GM18909 (cell line): ENCODE measurements at regions not wholly inside any gene's neighbourhood (a gene's known extent, or its start where the extent isn't known, plus 50 kb on each side); places are given as distances from the start of the nearest gene placed in this dataset.

Source experiments
- ATAC-seq: cut with Tn5 transposase; IDR thresholded peaks from one replicate; pipeline ENCODE4 v1.9.1; 2021; ENCODE audit warnings: mild to moderate bottlenecking; ENCODE audit not compliant: unreplicated experiment, poor library complexity

DNA sequence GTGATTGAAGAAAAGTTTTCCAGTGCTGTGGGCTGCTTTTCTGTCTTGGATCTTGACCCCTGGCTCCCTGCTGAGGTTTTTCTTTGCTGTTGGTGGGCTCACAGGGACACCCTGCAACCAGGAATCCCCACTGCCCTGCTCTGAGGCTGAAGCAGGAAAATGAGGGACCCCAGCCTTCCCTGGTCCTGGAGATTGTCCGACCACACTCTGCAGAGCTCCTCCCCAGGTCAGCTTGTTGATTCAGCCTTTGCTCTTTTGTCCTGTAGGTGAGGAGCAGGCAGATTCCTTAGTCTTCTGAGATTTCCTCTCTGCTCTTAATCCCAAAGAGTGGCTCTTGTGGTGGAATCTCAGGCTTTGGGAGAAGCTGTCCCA lies 194.5 kb downstream of the RPLP1 start:
- no peak for ATAC-seq

DNA sequence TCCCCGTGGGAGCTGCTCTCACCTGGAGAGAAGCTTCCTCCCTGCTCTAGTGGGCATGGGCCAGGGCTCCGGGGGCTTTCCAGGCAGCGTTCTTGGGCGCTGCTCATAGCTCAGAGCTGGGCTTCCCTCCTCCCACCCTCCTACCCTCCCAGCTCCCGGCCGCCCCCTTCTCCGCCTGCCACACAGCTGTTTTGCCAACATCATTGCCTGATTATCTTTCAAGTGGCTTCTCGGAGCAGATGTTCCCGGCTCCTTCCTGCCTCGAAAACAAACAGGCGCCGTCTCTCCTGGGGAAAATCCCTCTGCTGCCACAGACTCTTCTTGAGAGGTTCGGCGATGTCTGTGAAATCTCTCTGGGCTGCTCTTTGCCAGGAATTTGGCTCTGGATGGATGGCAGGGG lies 195.6 kb downstream of the RPLP1 start:
- no peak for ATAC-seq

DNA sequence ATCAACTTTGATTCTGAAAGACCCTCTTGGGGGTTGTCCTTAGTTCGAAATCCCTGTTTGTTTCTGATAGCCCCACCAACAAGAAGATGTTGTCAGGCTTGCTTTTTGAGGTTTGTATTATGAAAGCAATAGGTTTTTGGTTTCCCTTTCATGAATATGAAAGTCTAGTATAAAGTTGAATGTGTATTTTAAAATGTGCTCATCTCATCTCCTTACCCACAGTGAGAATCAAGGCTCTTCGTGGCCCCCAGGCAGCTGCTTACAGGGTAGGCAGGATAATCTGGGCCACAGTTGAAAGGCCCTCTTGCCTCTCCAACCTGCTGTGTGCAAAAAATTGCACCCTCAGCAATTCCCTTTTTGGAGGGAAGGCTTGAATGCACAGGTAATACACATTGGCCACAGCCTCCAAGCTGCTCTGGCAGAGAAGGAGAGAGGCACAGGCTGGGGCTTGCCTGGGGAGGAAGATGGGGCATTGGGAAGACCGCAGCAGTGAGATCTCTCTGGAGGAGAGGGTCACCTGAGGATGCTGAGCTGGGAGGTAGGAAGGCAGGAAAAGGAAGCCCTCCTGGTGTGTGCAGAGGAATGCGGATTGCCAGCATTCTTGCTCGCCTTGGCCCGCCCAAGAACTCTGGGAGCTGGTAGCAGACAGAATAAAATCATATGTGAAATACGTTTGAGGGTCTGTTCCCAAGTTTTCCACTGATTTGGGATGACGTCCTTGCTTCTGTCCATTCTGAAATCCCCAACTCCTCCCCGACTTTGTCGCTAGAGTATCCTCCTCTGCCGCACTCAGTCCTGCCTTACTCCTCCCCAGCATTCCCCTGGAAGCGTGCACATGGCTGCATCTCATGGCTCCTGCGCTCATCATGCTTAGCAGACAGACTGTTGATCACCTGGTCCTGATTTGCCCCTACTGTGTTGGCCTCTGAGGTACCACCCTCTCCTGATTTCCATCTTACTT lies 196.4 kb downstream of the RPLP1 start:
- ATAC-seq: no peak

DNA sequence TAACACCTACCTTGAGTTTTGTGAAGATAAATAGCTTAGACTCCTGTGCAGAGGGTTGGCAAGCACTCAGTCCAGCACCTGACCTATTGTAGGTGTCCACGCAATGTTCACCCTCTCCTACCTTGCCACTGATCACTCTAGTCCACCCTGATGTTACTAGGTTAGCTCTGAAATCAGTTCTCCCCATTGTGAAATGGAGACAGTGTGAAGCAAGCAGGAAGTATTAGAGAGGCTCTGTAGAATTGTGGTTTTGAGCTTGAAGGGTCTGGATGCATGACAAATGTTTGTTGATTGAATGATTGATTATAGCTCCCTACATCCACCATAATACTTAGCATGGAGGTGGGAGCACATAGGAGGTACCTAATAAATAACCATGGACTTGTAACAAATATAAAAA lies 199.7 kb downstream of the RPLP1 start:
- ATAC-seq: no peak

DNA sequence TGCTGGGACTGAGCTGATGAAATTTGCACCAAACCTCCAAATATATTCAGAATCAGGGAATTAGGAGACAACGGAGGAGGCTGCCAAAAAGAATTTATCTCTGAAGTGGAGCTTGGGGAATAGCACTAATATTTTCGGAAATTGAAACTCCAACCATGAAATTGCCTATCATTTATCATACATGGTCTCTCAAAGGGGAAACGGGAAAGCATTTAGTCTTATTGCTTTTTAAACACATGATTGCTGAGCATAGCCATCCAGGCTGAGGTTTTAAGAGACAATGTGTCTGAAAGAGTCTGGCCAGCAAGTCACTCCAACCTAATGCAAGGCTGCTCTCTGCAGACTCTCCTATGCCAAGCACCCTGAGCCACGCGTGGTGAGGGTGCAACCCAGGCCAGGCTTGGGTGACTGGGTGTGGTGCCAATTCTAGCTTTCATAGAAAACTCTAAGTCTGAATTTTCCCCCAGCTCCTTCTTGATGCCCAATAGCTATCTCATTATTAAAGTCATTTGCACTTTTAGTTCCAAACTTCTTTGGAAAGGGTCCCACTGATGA lies 200.2 kb downstream of the RPLP1 start:
- no peak for ATAC-seq

DNA sequence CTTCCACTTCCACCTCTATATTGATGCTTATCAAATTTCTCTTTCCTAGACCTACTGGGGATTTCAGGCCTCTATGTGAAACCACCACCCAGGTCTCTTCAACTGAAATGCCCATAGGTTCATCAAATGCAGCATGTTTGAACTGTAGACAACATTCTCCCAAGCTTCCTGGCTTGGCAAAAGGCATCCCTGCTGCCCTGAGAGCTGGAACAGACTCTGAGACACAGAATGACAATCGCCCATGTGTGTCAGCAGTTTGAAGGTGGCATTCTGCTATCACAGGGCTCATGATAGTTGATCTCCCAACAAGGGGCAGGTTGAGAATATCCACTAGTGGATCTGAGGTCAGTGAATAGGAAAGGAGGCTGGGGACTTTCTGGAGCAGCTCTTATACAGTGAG lies 200.7 kb downstream of the RPLP1 start:
- ATAC-seq: no peak

DNA sequence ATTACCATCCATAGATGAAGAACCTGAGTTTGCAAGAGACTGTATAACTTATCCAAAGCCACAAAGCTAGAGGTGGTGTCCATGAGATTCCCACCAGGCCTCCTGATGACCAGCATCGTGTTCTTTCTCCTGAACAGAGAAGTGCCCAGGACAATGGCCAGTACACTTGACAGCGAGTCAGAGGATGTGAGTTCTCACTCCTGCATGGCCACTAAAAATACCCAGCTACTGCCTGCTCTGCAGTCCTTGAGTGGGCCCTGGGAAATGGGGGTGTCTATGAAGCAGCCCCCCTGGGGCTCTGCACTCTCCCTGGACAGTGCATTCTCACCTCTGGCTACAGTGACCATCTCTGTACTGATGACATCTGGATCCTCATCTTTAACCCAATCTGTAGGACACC lies 201.2 kb downstream of the RPLP1 start:
- ATAC-seq: no peak

DNA sequence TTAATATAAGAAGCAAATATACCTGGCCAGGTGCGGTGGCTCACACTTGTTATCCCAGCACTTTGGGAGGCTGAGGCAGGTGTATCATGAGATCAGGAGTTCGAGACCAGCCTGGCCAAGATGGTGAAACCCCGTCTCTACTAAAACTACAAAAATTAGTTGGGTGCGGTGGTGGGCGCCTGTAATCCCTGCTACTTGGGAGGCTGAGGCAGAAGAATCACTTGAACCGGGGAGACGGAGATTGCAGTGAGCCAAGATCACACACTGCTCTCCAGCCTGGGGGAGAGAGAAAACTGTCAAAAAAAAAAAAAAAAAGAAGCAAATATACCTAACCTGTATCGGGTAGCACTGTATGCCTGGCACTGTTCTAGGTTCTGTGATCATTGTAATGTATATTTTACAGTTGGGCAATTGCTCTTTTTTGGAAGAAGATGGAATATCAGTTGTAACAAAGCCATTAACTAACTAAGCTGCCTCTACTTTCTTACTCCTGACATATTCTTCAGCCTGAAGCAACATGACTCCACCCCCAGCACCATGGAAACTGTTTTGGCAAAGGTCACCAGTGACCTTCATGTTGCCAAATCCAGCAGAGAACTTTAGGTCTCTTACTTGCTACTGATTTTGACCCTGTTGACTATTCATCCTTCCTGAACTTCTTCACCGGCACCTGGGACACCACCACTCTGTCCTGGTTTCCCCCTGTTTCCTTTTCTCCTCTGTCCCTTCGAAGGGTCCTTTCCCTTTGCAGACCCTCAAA lies 203.8 kb downstream of the RPLP1 start:
- no peak for ATAC-seq

DNA sequence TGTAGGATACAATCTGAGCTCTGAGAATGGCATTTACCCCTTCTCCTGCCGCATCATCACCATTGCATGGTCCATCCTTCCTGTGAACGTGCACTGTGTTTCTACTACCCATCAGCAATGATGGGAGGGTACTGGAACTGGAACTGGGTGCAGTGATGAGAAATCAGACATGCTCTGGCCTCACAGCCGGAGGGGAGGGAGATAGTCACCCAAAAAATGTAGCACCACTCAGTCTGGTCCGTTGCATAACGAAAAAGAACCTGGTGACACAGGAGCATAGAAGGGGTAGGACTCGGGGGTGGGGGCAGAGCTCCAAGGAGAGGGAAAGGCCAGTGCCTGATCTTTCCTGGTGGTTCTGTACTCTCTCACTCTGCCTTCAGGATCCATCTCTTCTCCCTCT lies 205.0 kb downstream of the RPLP1 start:
- no peak for ATAC-seq

DNA sequence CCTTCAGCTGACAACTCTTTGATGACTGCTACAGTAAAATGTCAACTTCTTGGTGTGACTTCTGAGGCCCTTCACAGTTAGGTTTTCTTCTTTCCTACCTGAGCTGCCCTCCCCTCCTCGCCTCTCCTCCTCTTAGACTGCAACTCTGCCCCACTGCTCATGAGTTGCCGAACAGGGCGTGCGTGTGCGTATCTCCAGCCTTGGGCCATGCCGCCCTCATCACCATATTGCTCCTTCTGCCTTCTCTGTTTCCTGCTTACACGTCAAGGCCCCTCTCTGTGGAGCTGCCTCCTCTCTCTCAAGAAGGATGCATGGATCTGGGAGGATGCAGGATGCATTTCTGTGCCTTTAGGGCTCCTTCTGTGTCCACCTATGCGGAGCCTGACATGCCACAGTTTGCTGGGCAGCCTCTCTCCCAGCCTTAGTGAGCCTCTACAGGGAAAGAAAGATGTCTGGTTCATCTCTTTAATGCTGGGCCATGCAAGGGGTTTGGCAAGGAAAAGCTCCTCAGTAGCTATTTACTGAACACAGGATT lies 205.9 kb downstream of the RPLP1 start:
- no peak for ATAC-seq

DNA sequence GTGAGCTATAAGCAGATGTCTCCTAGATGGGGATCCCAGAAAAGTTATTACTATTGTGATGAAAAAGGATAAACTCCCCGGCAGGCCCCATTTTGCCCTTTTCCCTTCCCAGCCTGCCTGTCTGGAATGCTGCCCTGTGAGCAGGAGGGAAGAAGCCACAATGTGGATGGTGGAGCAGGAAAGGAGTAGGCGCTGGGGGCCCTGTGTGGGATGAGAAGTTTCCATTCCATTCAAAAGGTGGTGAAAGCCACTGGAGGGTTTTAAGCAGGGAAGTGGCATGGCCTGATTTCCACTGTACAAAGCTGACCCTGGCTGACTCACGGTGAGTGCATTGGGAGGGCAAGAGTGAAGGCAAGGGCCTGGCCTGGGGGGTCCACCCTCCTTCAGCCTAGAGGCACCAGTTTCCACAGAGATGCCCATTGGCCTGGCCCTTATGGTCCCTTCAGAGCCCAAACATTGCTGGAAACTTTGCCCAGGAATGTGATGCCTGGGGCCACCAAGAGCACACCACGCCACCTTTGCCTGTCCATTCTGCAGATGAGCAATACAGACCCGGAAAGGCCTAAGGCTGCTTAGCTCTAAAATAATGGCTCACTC lies 206.9 kb downstream of the RPLP1 start:
- ATAC-seq: no peak

DNA sequence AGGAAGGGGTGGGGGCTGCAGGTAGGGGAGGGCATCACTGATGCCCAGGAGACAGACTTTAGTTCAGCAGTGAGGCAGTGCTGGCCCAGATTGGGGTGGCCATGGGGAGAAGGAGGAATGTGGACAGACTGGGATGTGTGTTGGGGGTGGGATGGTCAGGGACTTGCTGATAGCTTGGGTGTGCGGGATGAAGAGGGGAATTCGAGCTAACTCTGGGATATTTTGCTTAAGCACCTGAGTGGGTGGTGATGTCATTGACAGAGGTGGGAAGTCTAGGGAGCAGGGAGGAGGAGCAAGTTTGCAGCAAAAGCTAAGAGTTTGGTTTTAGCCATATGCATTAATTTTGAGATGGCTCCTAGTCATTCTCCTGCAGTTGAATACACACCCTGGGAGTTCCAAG lies 207.5 kb downstream of the RPLP1 start:
- ATAC-seq: no peak

DNA sequence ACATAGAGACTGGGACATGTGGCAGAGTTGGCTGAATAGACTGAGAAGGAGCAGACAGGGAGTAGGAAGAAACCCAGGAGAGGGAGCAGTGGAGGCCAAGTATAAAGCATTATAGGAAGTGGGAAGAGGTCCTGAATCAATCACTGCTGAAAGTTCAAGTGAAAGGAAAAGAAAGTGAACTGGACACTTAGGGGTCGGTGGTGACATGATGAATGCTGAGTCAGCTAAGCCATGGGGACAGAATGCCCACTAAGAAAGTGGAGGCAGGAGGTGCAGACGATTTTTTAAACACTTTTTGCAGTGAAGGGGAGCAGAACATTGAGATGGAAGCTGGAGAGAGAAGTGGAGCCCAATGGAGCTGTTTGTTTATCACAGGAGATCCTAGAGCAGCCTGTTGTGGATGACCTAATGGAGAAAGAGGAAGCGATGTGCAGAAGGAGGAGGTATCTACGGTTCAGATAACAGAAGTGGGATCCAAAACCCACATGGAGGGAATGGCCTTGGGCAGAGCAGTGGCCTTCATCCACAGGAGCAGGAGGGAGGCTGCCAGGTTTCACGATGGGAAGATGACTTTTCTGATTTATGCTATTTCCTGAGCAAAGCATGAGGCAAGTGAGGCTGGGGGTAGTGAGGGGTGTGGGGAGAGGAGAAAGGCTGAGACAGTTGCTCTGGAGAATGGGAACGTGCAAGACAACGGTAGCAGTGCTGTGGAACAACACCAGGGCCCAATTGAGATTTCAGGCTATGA lies 208.2 kb downstream of the RPLP1 start:
- ATAC-seq: no peak

DNA sequence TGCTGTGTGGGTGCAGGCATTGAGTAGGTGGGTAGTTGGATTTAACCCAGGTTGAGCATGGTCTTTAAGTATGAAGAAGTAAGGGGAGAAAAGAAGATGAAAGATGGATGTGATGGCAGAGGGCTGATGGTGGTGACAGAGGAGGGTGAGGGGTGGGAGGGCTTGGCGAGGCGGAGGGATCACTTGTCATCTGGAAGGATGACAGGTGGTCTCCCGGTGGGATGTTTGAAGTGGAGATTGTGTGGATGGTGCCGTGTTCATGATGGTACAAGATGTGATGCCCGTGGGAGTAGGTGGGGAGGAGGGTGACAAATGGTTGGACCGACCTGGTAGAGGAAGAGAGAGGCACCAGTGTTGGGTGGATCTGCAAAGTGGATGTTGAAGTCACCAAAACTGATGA lies 208.8 kb downstream of the RPLP1 start:
- ATAC-seq: no peak

DNA sequence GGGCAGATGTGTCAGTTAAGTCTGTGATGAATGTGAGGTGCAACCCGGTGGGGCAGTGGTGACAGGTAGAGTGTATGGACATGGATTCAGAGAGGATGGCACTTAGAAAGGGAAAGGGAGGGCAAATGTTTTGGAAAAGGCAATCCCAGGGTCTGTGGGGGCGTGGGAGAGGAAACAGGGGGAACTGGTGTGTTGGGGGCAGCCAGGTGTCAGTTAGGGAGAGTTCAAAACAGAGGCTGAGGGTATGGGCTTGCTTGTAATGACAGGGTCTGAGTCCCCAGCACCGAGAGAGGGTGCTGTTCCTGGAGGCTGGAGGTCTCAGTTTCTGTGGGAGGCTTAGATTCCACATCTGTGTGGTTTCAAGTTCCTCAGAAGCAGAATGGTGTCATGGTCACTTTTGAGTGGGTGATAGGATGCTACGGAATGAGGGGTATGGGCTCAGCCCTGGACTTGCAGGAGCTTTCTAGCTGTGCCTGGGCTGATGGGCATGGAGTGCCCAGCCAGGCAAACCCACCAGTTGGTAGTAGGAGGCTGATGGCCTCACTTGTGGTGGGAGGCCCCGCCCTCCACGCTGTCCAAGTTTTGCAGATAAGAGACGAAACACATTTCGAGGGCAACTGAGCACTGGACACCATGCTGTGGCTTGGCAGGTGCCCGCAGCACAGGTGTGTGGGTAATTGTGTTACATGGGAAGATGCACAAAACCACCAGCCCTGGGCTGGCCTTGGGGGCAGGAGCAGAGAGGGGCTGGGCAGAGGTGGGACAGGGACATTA lies 209.4 kb downstream of the RPLP1 start:
- no peak for ATAC-seq

DNA sequence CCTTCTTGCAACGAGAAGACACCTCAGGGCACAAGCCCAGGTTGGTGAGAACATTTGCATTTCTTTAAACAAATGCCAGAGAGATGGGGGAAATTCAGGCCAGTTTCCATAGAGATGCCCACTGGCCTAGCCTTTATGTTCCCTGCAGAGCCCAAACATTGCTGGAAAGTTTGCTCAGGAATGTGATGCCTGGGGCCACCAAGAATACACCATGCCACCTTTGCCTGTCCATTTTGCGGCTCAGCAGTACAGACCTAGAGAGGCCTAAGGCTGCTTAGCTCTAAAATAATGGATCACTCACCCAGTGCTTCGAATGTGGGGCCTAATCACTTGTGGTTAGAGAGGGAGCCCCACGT lies 210.0 kb downstream of the RPLP1 start:
- no peak for ATAC-seq

DNA sequence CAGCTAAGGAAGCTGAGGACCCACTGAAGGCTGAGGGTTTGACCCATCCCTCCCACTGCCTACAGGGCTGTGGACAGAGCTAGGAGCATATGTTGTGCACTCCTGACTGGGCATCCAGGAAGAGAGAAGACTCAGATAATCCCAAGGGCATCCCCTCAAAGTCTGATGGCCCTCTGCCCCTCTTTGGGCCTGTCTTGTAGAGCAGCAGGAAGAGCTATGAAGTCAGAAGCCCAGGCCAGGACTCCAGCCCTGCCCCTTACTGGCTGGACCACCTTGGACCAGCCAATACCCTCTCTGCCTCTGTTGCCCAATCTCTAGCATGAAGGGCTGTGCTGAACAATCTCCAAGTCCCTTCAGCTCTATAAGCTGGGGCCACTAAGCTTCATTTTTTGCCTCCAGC lies 210.8 kb downstream of the RPLP1 start:
- ATAC-seq: no peak

DNA sequence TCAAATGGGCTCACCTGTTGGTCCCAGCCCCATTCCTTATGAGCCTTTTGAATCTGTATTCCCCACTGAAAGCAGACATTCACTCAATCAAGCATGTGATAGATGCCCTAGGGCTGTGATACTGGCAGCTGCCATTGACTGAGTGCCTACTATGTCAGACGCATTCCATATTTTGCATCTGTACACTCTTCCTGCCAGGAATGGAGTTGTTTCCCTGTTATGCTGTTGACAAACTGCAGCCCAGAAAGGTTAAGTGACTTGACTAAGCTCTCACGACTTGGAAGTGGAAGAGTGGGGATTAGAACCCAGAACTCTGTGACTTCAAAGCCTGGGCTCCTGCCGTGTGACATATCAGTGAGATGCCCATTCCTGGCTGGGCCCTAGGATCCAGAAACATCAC lies 211.4 kb downstream of the RPLP1 start:
- ATAC-seq: no peak
